HCT116 (cell line): ENCODE measurements at regions not wholly inside any gene's neighbourhood (a gene's known extent, or its start where the extent isn't known, plus 50 kb on each side); places are given as distances from the start of the nearest gene placed in this dataset.

Source experiments
- ATAC-seq: fragments of 200-7000 bp; cut with Tn5 transposase; 2 replicates; pipeline ENCODE4 v1.9.1; 2020; ENCODE audit warnings: mild to moderate bottlenecking, moderate library complexity
- BruUV-seq: library from RNA; stranded (reverse); fragments of 400-500 nt; replicated peaks from 2 replicates; lab custom pipeline; 2021; lab: Mats Ljungman, UMichigan
- CTCF ChIA-PET: fragments of 300-600 bp; sonication (Branson Sonifier 250); formaldehyde crosslinking; loops from one replicate; lab custom pipeline; 2021; ENCODE audit warnings: antibody characterized with exemption; lab: Charles Lee
- POLR2A ChIA-PET: fragments of 300-600, 350-600 bp; sonication (Branson Sonifier 250); formaldehyde crosslinking; loops from one replicate; lab custom pipeline; 2021; ENCODE audit warnings: antibody characterized with exemption; lab: Charles Lee
- RAD21 ChIA-PET, 2 experiments: fragments of 300-600 bp; sonication (Branson Sonifier 250); formaldehyde crosslinking; loops; one replicate each; lab custom pipeline; 2023; ENCODE audit warnings: low total read pairs in 2 of 2; ENCODE audit not compliant: uncharacterized antibody in 2 of 2, unreplicated experiment in 2 of 2, low non-redundant PET in 1 of 2; lab: Charles Lee
- DNase-seq: peaks from one replicate; pipeline ENCODE4 v3.0.0-alpha.2; 2010; ENCODE audit warnings: low read depth, low spot score
- H2AFZ ChIP-seq: fragments of 200-600 bp; shearing (Covaris generic), sonication (generic); 2 replicates; pipeline ENCODE4 v1.6.1; 2017; ENCODE audit warnings: low read depth, mixed run types, mixed read lengths, antibody characterized with exemption, low read length; ENCODE audit not compliant: poor library complexity, severe bottlenecking
- H3K27ac ChIP-seq: 2 replicates; pipeline ENCODE4 v1.5.1; 2012; ENCODE audit warnings: low read depth, low read length
- H3K27me3 ChIP-seq: fragments of 200-600 bp; sonication (generic); 2 replicates; pipeline ENCODE4 v1.6.1; 2016; ENCODE audit warnings: mixed run types, low read length, mixed read lengths; ENCODE audit not compliant: insufficient read depth
- H3K36me3 ChIP-seq, 2 experiments: fragments of 200-500 bp in 1 of 2; fragments of 200-600 bp in 1 of 2; sonication (Bioruptor generic) in 1 of 2; sonication (generic) in 1 of 2; 2 replicates each; pipeline versions ENCODE4 v1.5.1 to v1.6.1; 2014 to 2016; ENCODE audit warnings: low read length in 2 of 2, inconsistent platforms in 1 of 2, mixed read lengths in 1 of 2, mixed run types in 1 of 2; ENCODE audit not compliant: insufficient read depth in 2 of 2, control insufficient read depth in 1 of 2
- H3K4me1 ChIP-seq, 2 experiments: fragments of 200-600 bp in 1 of 2; sonication (generic) in 1 of 2; 2 replicates each; pipeline versions ENCODE4 v1.5.1 to v1.6.1; 2012 to 2017; ENCODE audit warnings: low read length in 2 of 2, inconsistent platforms in 1 of 2, mild to moderate bottlenecking in 1 of 2, mixed read lengths in 1 of 2, mixed run types in 1 of 2, moderate library complexity in 1 of 2; ENCODE audit not compliant: insufficient read depth in 2 of 2, control insufficient read depth in 1 of 2
- H3K4me2 ChIP-seq: fragments of 200-600 bp; sonication (generic); 2 replicates; pipeline ENCODE4 v1.6.1; 2017; ENCODE audit warnings: mixed run types, low read length, mixed read lengths
- H3K4me3 ChIP-seq, 2 experiments: fragments of 200-600 bp in 1 of 2; sonication (generic) in 1 of 2; replicated peaks in 1 of 2; 2 replicates each; pipeline ENCODE4 v1.5.1; 2011 to 2016; ENCODE audit warnings: low read length in 2 of 2, control low read depth in 1 of 2, low read depth in 1 of 2, mild to moderate bottlenecking in 1 of 2, mixed read lengths in 1 of 2, mixed run types in 1 of 2
- H3K79me2 ChIP-seq: fragments of 200-600 bp; sonication (generic); 2 replicates; pipeline ENCODE4 v1.6.1; 2017; ENCODE audit warnings: mild to moderate bottlenecking, mixed run types, low read length, moderate library complexity, mixed read lengths; ENCODE audit not compliant: insufficient read depth
- H3K9ac ChIP-seq: fragments of 200-600 bp; sonication (generic); 2 replicates; pipeline ENCODE4 v1.6.1; 2016; ENCODE audit warnings: low read length, mixed read lengths
- H3K9me2 ChIP-seq: fragments of 200-600 bp; sonication (generic), shearing (Covaris generic); 2 replicates; pipeline ENCODE4 v1.6.1; 2017; ENCODE audit warnings: mixed run types, mild to moderate bottlenecking, moderate library complexity; ENCODE audit not compliant: insufficient read depth
- H3K9me3 ChIP-seq, 2 experiments: fragments of 200-500 bp in 1 of 2; fragments of 200-600 bp in 1 of 2; sonication (Bioruptor generic) in 1 of 2; sonication (generic) in 1 of 2; 2 replicates each; pipeline ENCODE4 v1.6.1; 2014 to 2017; ENCODE audit warnings: low read length in 2 of 2, mixed read lengths in 2 of 2, inconsistent platforms in 1 of 2, low read depth in 1 of 2, mild to moderate bottlenecking in 1 of 2, mixed run types in 1 of 2, moderate library complexity in 1 of 2; ENCODE audit not compliant: control insufficient read depth in 1 of 2, insufficient read depth in 1 of 2
- H4K20me1 ChIP-seq: fragments of 200-600 bp; sonication (generic), shearing (Covaris generic); 2 replicates; pipeline ENCODE4 v1.6.1; 2017; ENCODE audit warnings: mixed run types, mild to moderate bottlenecking, moderate library complexity; ENCODE audit not compliant: insufficient read depth
- CBX3 ChIP-seq: IDR thresholded peaks from 2 replicates; pipeline ENCODE4 v1.6.1; 2012; ENCODE audit warnings: low read depth
- CEBPB ChIP-seq: IDR thresholded peaks from 2 replicates; pipeline ENCODE4 v1.6.1; 2012; ENCODE audit warnings: low read depth
- EGR1 ChIP-seq: IDR thresholded peaks from 2 replicates; pipeline ENCODE4 v1.6.1; 2012; ENCODE audit warnings: low read depth
- EZH2 ChIP-seq: fragments of 200-600 bp; sonication (generic); IDR thresholded peaks from 2 replicates; pipeline ENCODE4 v1.6.1; 2017; ENCODE audit warnings: antibody characterized with exemption, mixed run types
- EZH2phosphoT487 ChIP-seq: fragments of 200-600 bp; IDR thresholded peaks from 2 replicates; pipeline ENCODE4 v1.6.1; 2018; ENCODE audit warnings: antibody characterized with exemption, borderline replicate concordance
- FOSL1 ChIP-seq: IDR thresholded peaks from 2 replicates; pipeline ENCODE4 v1.6.1; 2012; ENCODE audit warnings: low read depth
- JUND ChIP-seq: IDR thresholded peaks from 2 replicates; pipeline ENCODE4 v1.6.1; 2012
- POLR2A ChIP-seq: IDR thresholded peaks from 2 replicates; pipeline ENCODE4 v1.7.0; 2011; ENCODE audit warnings: borderline replicate concordance; ENCODE audit not compliant: insufficient read depth, insufficient read length; ENCODE audit errors: extremely low read depth
- RAD21 ChIP-seq: IDR thresholded peaks from 2 replicates; pipeline ENCODE4 v1.6.1; 2012; ENCODE audit warnings: low read depth, mild to moderate bottlenecking
- REST ChIP-seq: IDR thresholded peaks from 2 replicates; pipeline ENCODE4 v1.6.1; 2012; ENCODE audit warnings: low read depth
- SIN3A ChIP-seq: IDR thresholded peaks from 2 replicates; pipeline ENCODE4 v1.6.1; 2012; ENCODE audit warnings: low read depth
- SP1 ChIP-seq: IDR thresholded peaks from 2 replicates; pipeline ENCODE4 v1.6.1; 2012; ENCODE audit warnings: low read depth
- TCF7L2 ChIP-seq: IDR thresholded peaks from 2 replicates; pipeline ENCODE4 v1.7.0; 2011; ENCODE audit warnings: borderline replicate concordance, inconsistent platforms; ENCODE audit not compliant: insufficient read depth, insufficient read length; ENCODE audit errors: extremely low read depth
- ZFX ChIP-seq: fragments of 450-650 bp; IDR thresholded peaks from 2 replicates; pipeline ENCODE4 v1.6.1; 2017
- intact Hi-C: fragments of 100-400 bp; cut with micrococcal nuclease; formaldehyde crosslinking; loops from 2 replicates; pipeline ENCODE4 v1.10.0; 2022
- TF ChIP-seq, protein P1 (sequence below): IDR thresholded peaks from 2 replicates; pipeline ENCODE4 v1.6.1; 2012
- TF ChIP-seq, protein P2 (sequence below): IDR thresholded peaks from 2 replicates; pipeline ENCODE4 v1.6.1; 2012

GRCh38 chr5:27451377-27451776 is 413.0 kb upstream of the CDH9 start:
- CTCF ChIA-PET = no interaction called here
- H3K27me3 ChIP-seq = no peaks in the 10 kb centered on the region
- POLR2A ChIA-PET = no interaction called here
- H3K79me2 ChIP-seq = no peaks in the 10 kb centered on the region
- no TSS peak for BruUV-seq
- H3K36me3 ChIP-seq = no peaks in the 10 kb centered on the region
- ATAC-seq (no peak), DNase-seq (no peak)
- TF ChIP-seq EZH2 (no peak), TCF7L2 (no peak), REST (no peak), CBX3 (no peak), POLR2A (no peak), SP1 (no peak), EZH2phosphoT487 (no peak), CEBPB (no peak), FOSL1 (no peak), JUND (no peak), RAD21 (no peak), EGR1 (no peak), ZFX (no peak), SIN3A (no peak)
- TF ChIP-seq, protein P1, sequence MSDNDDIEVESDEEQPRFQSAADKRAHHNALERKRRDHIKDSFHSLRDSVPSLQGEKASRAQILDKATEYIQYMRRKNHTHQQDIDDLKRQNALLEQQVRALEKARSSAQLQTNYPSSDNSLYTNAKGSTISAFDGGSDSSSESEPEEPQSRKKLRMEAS = no peak
- TF ChIP-seq, protein P2, sequence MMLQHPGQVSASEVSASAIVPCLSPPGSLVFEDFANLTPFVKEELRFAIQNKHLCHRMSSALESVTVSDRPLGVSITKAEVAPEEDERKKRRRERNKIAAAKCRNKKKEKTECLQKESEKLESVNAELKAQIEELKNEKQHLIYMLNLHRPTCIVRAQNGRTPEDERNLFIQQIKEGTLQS = no peak
- intact Hi-C loops = no loop called here
- H3K9me2 ChIP-seq = no peaks in the 10 kb centered on the region
- no peaks in the 10 kb centered on the region for H3K4me1 ChIP-seq
- H3K9ac ChIP-seq = no peak overlapping the region
- H4K20me1 ChIP-seq = no peaks in the 10 kb centered on the region
- RAD21 ChIA-PET = no interaction called here
- H3K4me3 ChIP-seq = no peak overlapping the region
- H3K9me3 ChIP-seq = peaks cover 8% of the 10 kb centered on the region in 2 experiments; a peak in 3 of 4 replicates
- no peak overlapping the region for H3K4me2 ChIP-seq
- H2AFZ ChIP-seq = no peak overlapping the region
- H3K27ac ChIP-seq = no peak overlapping the region
